Loucy (cell line): ENCODE measurements at regions not wholly inside any gene's neighbourhood (a gene's known extent, or its start where the extent isn't known, plus 50 kb on each side); places are given as distances from the start of the nearest gene placed in this dataset.

Experiments
- H2AFZ ChIP-seq: fragments of 200-600 bp; sonication (generic); 2 replicates; pipeline ENCODE4 v1.6.0; 2016; ENCODE audit warnings: antibody characterized with exemption, mild to moderate bottlenecking, low read length, moderate library complexity
- H3F3A ChIP-seq: fragments of 200-600 bp; 2 replicates; pipeline ENCODE4 v1.6.0; 2016; ENCODE audit warnings: antibody characterized with exemption, low read depth, mild to moderate bottlenecking
- H3K27me3 ChIP-seq: fragments of 200-600 bp; sonication (generic); 2 replicates; pipeline ENCODE4 v1.6.1; 2014; ENCODE audit warnings: low read length, mild to moderate bottlenecking; ENCODE audit not compliant: insufficient read depth, poor library complexity, severe bottlenecking
- H3K36me3 ChIP-seq: fragments of 200-600 bp; sonication (generic); 2 replicates; pipeline ENCODE4 v1.6.1; 2016; ENCODE audit warnings: low read length; ENCODE audit not compliant: insufficient read depth
- H3K4me1 ChIP-seq: fragments of 200-600 bp; sonication (generic); 2 replicates; pipeline ENCODE4 v1.5.1; 2014; ENCODE audit warnings: low read length, mild to moderate bottlenecking; ENCODE audit not compliant: insufficient read depth, poor library complexity, severe bottlenecking
- H3K4me2 ChIP-seq: fragments of 200-600 bp; sonication (generic); 2 replicates; pipeline ENCODE4 v1.6.0; 2014; ENCODE audit warnings: antibody characterized with exemption, low read length, low read depth, mild to moderate bottlenecking; ENCODE audit not compliant: poor library complexity, severe bottlenecking
- H3K4me3 ChIP-seq: fragments of 200-600 bp; sonication (generic); 2 replicates; pipeline ENCODE4 v1.5.1; 2014; ENCODE audit warnings: low read length, mild to moderate bottlenecking, mixed read lengths; ENCODE audit not compliant: poor library complexity, severe bottlenecking
- H3K79me2 ChIP-seq: fragments of 200-600 bp; sonication (generic); 2 replicates; pipeline ENCODE4 v1.6.1; 2014; ENCODE audit warnings: low read length; ENCODE audit not compliant: insufficient read depth
- H3K9ac ChIP-seq: fragments of 200-600 bp; sonication (generic); 2 replicates; pipeline ENCODE4 v1.6.0; 2014; ENCODE audit warnings: mild to moderate bottlenecking, low read depth, low read length, moderate library complexity; ENCODE audit not compliant: poor library complexity, severe bottlenecking
- H3K9me2 ChIP-seq: fragments of 200-600 bp; sonication (generic); replicated peaks from 2 replicates; pipeline ENCODE4 v1.6.1; 2016; ENCODE audit warnings: low read depth, low read length, mixed read lengths
- H3K9me3 ChIP-seq: fragments of 200-600 bp; sonication (generic); 2 replicates; pipeline ENCODE4 v1.6.1; 2014; ENCODE audit warnings: mild to moderate bottlenecking, antibody characterized with exemption, low read length, low read depth; ENCODE audit not compliant: insufficient read depth
- H4K20me1 ChIP-seq: fragments of 200-600 bp; sonication (generic); 2 replicates; pipeline ENCODE4 v1.6.0; 2014; ENCODE audit warnings: antibody characterized with exemption, low read length, mild to moderate bottlenecking; ENCODE audit not compliant: insufficient read depth, poor library complexity, severe bottlenecking
- CTCF ChIP-seq: fragments of 200-600 bp; sonication (generic); conservative IDR thresholded peaks from 2 replicates; pipeline ENCODE4 v1.5.1; 2014; ENCODE audit warnings: mild to moderate bottlenecking, antibody characterized with exemption, low read length
- EZH2phosphoT487 ChIP-seq: fragments of 200-600 bp; IDR thresholded peaks from 2 replicates; pipeline ENCODE4 v1.6.1; 2018; ENCODE audit warnings: antibody characterized with exemption, mild to moderate bottlenecking, moderate library complexity, borderline replicate concordance

DNA sequence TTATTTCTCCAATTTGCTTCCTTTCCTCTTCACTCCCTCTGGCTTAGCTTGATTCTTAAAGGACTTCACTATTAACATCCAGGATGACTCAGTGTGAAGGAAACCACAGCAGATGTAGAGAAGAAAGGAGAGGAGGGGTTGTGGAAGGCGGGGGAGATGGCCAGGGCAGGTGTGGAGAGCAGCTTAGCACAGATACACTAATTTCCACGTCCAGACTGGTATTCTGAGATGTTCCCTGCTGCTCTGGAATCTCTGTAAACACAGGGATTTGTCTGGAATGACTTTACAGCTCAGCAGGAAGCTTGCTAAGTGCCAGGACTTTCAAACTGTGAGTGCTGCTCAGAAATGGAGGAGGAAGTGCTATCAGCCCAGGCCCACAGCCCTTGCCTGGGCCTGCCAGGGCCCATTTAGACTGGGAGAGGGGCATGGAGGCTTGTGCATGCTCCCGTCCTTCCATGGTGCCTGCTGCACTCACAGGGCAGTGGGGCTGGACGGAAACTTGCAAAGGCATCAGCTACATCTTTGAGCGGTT, 202.5 kb upstream of the DDHD1 start:
- no peaks in the 10 kb centered on the region for H3K36me3 ChIP-seq
- no peak overlapping the region for H3K4me3 ChIP-seq
- no peaks in the 10 kb centered on the region for H4K20me1 ChIP-seq
- H3K27me3 ChIP-seq, result no peaks in the 10 kb centered on the region
- no peaks in the 10 kb centered on the region for H3F3A ChIP-seq
- H3K4me1 ChIP-seq, result peaks cover 24% of the 10 kb centered on the region
- peak overlapping the region; percentile 25 for H3K4me2 ChIP-seq
- no peaks in the 10 kb centered on the region for H3K9me3 ChIP-seq
- no peaks in the 10 kb centered on the region for H3K79me2 ChIP-seq
- no peaks in the 10 kb centered on the region for H3K9me2 ChIP-seq
- no peak for TF ChIP-seq EZH2phosphoT487
- no peak for TF ChIP-seq CTCF
- H3K9ac ChIP-seq, result no peak overlapping the region
- H2AFZ ChIP-seq, result no peak overlapping the region

GRCh38 chr14:53354336-53354735, 201.2 kb upstream of the DDHD1 start:
- no peak overlapping the region for H3K9ac ChIP-seq
- H3K36me3 ChIP-seq, result no peaks in the 10 kb centered on the region
- H3F3A ChIP-seq, result no peaks in the 10 kb centered on the region
- no peaks in the 10 kb centered on the region for H3K79me2 ChIP-seq
- no peak overlapping the region for H2AFZ ChIP-seq
- no peak overlapping the region for H3K4me2 ChIP-seq
- no peaks in the 10 kb centered on the region for H4K20me1 ChIP-seq
- peaks cover 30% of the 10 kb centered on the region for H3K4me1 ChIP-seq
- no peaks in the 10 kb centered on the region for H3K27me3 ChIP-seq
- no peaks in the 10 kb centered on the region for H3K9me3 ChIP-seq
- H3K9me2 ChIP-seq, result no peaks in the 10 kb centered on the region
- H3K4me3 ChIP-seq, result no peak overlapping the region
- TF ChIP-seq EZH2phosphoT487, result no peak
- no peak for TF ChIP-seq CTCF

- Histone ChIP-seq H3K27me3 (no peaks in the 10 kb centered on the region), H4K20me1 (no peaks in the 10 kb centered on the region), H3F3A (no peaks in the 10 kb centered on the region), H3K9ac (no peak overlapping the region), H3K79me2 (no peaks in the 10 kb centered on the region), H3K9me3 (no peaks in the 10 kb centered on the region), H3K36me3 (no peaks in the 10 kb centered on the region), H3K4me3 (no peak overlapping the region), H3K4me2 (no peak overlapping the region), H2AFZ (no peak overlapping the region), H3K9me2 (no peaks in the 10 kb centered on the region), H3K4me1 (peaks cover 25% of the 10 kb centered on the region)
- TF ChIP-seq EZH2phosphoT487, result no peak
These were observed 197.7 kb upstream of the DDHD1 start for GRCh38 chr14:53350866-53351265.

DNA sequence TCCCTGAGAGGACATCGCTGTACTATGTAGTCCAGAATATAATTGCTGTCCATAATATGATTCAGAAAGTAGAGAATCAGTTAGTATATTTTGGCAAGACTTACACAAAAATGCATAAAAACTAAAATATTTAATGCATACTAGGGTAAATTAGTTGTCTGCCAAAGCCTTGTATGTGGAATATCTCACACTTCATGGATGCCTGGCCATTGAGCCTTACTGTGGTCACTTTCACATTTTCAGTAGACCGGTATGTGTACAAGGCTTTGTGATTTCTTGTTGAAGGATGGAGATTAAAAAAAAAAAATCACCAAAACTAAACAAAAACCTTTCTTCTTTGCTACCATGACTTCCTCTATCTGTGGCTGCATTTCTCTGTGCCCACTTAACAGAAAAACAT, 197.3 kb upstream of the DDHD1 start:
- Histone ChIP-seq H3K4me2 (no peak overlapping the region), H3K9me3 (no peaks in the 10 kb centered on the region), H2AFZ (no peak overlapping the region), H3F3A (no peaks in the 10 kb centered on the region), H3K27me3 (no peaks in the 10 kb centered on the region), H3K4me1 (peaks cover 20% of the 10 kb centered on the region), H3K4me3 (no peak overlapping the region), H3K9ac (no peak overlapping the region), H3K36me3 (no peaks in the 10 kb centered on the region), H3K9me2 (no peaks in the 10 kb centered on the region), H4K20me1 (no peaks in the 10 kb centered on the region), H3K79me2 (no peaks in the 10 kb centered on the region)
- TF ChIP-seq CTCF (no peak), EZH2phosphoT487 (no peak)
